IMR-90 (cell line): ENCODE measurements at regions not wholly inside any gene's neighbourhood (a gene's known extent, or its start where the extent isn't known, plus 50 kb on each side); places are given as distances from the start of the nearest gene placed in this dataset.
A peak's percentile ranks its signal among the peaks of the same experiment; 100 is the strongest.

ENCODE experiments used
- ATAC-seq: fragments of 200-7000 bp; cut with Tn5 transposase; 2 replicates; pipeline ENCODE4 v1.9.1; 2020; ENCODE audit warnings: low read depth, mild to moderate bottlenecking, moderate library complexity
- BruUV-seq: library from RNA; stranded (reverse); fragments of 400-500 nt; replicated peaks from 2 replicates; lab custom pipeline; 2021; lab: Mats Ljungman, UMichigan
- CTCF ChIA-PET: fragments of 300-600 bp; formaldehyde crosslinking; extraction: SDS; loops from one replicate; lab custom pipeline; 2021; ENCODE audit warnings: antibody characterized with exemption; lab: Yijun Ruan, JAX
- POLR2A ChIA-PET: fragments of 300-600 bp; sonication (Branson Sonifier 250); formaldehyde crosslinking; loops from one replicate; lab custom pipeline; 2022; ENCODE audit warnings: antibody characterized with exemption; ENCODE audit not compliant: unreplicated experiment; lab: Charles Lee
- DNase-seq: peaks from one replicate; pipeline ENCODE4 v3.0.0; 2013
- H2AFZ ChIP-seq: replicated peaks from 2 replicates; pipeline ENCODE3; 2013; ENCODE audit warnings: low read length, mild to moderate bottlenecking; ENCODE audit not compliant: poor library complexity
- H2AK5ac ChIP-seq: 2 replicates; pipeline ENCODE4 v1.6.1; 2013; ENCODE audit warnings: low read depth, low read length, inconsistent platforms
- H2AK9ac ChIP-seq: replicated peaks from 2 replicates; pipeline ENCODE3; 2013; ENCODE audit warnings: mild to moderate bottlenecking, low read depth, low read length, moderate library complexity; ENCODE audit not compliant: poor library complexity
- H2BK120ac ChIP-seq: 2 replicates; pipeline ENCODE4 v1.6.1; 2013; ENCODE audit warnings: low read depth, low read length, inconsistent platforms
- H2BK15ac ChIP-seq: 3 replicates; pipeline ENCODE4 v1.6.1; 2013; ENCODE audit warnings: low read depth, low read length, inconsistent platforms
- H2BK20ac ChIP-seq: 2 replicates; pipeline ENCODE4 v1.6.1; 2013; ENCODE audit warnings: low read depth, mild to moderate bottlenecking, inconsistent platforms, low read length, moderate library complexity
- H2BK5ac ChIP-seq: 2 replicates; pipeline ENCODE4 v1.6.1; 2013; ENCODE audit warnings: mild to moderate bottlenecking, low read depth, low read length, inconsistent platforms; ENCODE audit not compliant: poor library complexity, severe bottlenecking
- H3K14ac ChIP-seq: replicated peaks from 2 replicates; pipeline ENCODE4 v1.6.1; 2013; ENCODE audit warnings: low read depth, low read length, inconsistent platforms
- H3K18ac ChIP-seq: 2 replicates; pipeline ENCODE4 v1.6.1; 2013; ENCODE audit warnings: low read depth, low read length, control low read depth
- H3K23ac ChIP-seq: 2 replicates; pipeline ENCODE4 v1.6.1; 2013; ENCODE audit warnings: low read depth, low read length, inconsistent platforms
- H3K27ac ChIP-seq: 2 replicates; pipeline ENCODE4 v1.5.1; 2013; ENCODE audit warnings: mild to moderate bottlenecking, control low read depth, low read length; ENCODE audit not compliant: insufficient read depth
- H3K27me3 ChIP-seq: 2 replicates; pipeline ENCODE4 v1.6.1; 2013; ENCODE audit warnings: low read length; ENCODE audit not compliant: control insufficient read depth, insufficient read depth
- H3K36me3 ChIP-seq: 2 replicates; pipeline ENCODE4 v1.6.1; 2013; ENCODE audit warnings: low read length, mixed read lengths; ENCODE audit not compliant: control insufficient read depth, insufficient read depth
- H3K4ac ChIP-seq: 2 replicates; pipeline ENCODE4 v1.6.1; 2013; ENCODE audit warnings: low read depth, low read length, inconsistent platforms
- H3K4me1 ChIP-seq: 2 replicates; pipeline ENCODE4 v1.6.1; 2013; ENCODE audit warnings: low read length, mixed read lengths; ENCODE audit not compliant: control insufficient read depth, insufficient read depth
- H3K4me2 ChIP-seq: 2 replicates; pipeline ENCODE4 v1.6.1; 2013; ENCODE audit warnings: low read depth, mild to moderate bottlenecking, control low read depth, low read length, moderate library complexity
- H3K4me3 ChIP-seq: 2 replicates; pipeline ENCODE4 v1.5.1; 2013; ENCODE audit warnings: low read depth, mild to moderate bottlenecking, control low read depth, low read length, moderate library complexity; ENCODE audit not compliant: insufficient read depth
- H3K56ac ChIP-seq: 2 replicates; pipeline ENCODE4 v1.6.1; 2013; ENCODE audit warnings: low read length, inconsistent platforms; ENCODE audit not compliant: insufficient read depth; ENCODE audit errors: extremely low read depth
- H3K79me1 ChIP-seq, 2 experiments: 2 replicates each; pipeline ENCODE4 v1.6.1; 2013; ENCODE audit warnings: low read length in 2 of 2, inconsistent platforms in 1 of 2, low read depth in 1 of 2
- H3K9ac ChIP-seq: 2 replicates; pipeline ENCODE4 v1.6.1; 2013; ENCODE audit warnings: low read depth, low read length, control low read depth
- H3K9me1 ChIP-seq: 2 replicates; pipeline ENCODE4 v1.6.1; 2013; ENCODE audit warnings: low read length, inconsistent platforms; ENCODE audit not compliant: insufficient read depth
- H3K9me3 ChIP-seq: 2 replicates; pipeline ENCODE4 v1.6.1; 2013; ENCODE audit warnings: low read length; ENCODE audit not compliant: control insufficient read depth, insufficient read depth
- H4K20me1 ChIP-seq: 2 replicates; pipeline ENCODE4 v1.6.1; 2013; ENCODE audit warnings: low read length, inconsistent platforms; ENCODE audit not compliant: insufficient read depth
- H4K5ac ChIP-seq: 2 replicates; pipeline ENCODE4 v1.6.1; 2013; ENCODE audit warnings: mild to moderate bottlenecking, low read depth, low read length, control low read depth
- H4K8ac ChIP-seq, 2 experiments: 2 replicates each; pipeline ENCODE4 v1.6.1; 2013; ENCODE audit warnings: low read depth in 2 of 2, low read length in 2 of 2, control low read depth in 1 of 2, inconsistent platforms in 1 of 2
- H4K91ac ChIP-seq: 2 replicates; pipeline ENCODE4 v1.6.1; 2013; ENCODE audit warnings: low read depth, low read length, inconsistent platforms; ENCODE audit not compliant: insufficient read depth
- BHLHE40 ChIP-seq: fragments of 150-350 bp; IDR thresholded peaks from 2 replicates; pipeline ENCODE4 v1.6.1; 2016; ENCODE audit warnings: mild to moderate bottlenecking, low read depth, low read length
- CEBPB ChIP-seq: IDR thresholded peaks from 2 replicates; pipeline ENCODE4 v1.6.1; 2012; ENCODE audit warnings: low read depth, low read length, improper control_type of control experiment
- NFE2L2 ChIP-seq: fragments of 150-350 bp; IDR thresholded peaks from 2 replicates; pipeline ENCODE4 v1.6.1; 2016; ENCODE audit warnings: low read depth, mild to moderate bottlenecking, low read length
- RAD21 ChIP-seq: IDR thresholded peaks from 2 replicates; pipeline ENCODE4 v1.6.1; 2012; ENCODE audit warnings: low read length, improper control_type of control experiment
- SMC3 ChIP-seq: fragments of 150-350 bp; IDR thresholded peaks from 2 replicates; pipeline ENCODE4 v1.6.1; 2016; ENCODE audit warnings: low read depth, mild to moderate bottlenecking, antibody characterized with exemption, low read length, moderate library complexity
- WGBS, 2 experiments: methylation state at CpG; one replicate each; pipeline versions ENCODE4 v1.1.5 to v1.1.7; 2013; ENCODE audit warnings: missing lambda C conversion rate in 2 of 2; ENCODE audit not compliant: insufficient read length in 1 of 2; ENCODE audit errors: extremely low coverage in 2 of 2; 5-methylcytosine and 5-hydroxymethylcytosine counted together
- dilution Hi-C: fragments of 300-500 bp; cut with HindIII; formaldehyde crosslinking; loops from one replicate; pipeline ENCODE4 v1.14.3; 2018; ENCODE audit warnings: low sequenced_read_pairs; ENCODE audit not compliant: unreplicated experiment
- in situ Hi-C: fragments of 300-500 bp; cut with MboI; formaldehyde crosslinking; loops from 3 replicates; pipeline ENCODE4 v1.14.3; 2019; ENCODE audit warnings: low sequenced_read_pairs, inconsistent platforms, mixed read lengths
- intact Hi-C: fragments of 100-400 bp; cut with micrococcal nuclease; formaldehyde crosslinking; loops from 2 replicates; pipeline ENCODE4 v1.10.0; 2022

DNA sequence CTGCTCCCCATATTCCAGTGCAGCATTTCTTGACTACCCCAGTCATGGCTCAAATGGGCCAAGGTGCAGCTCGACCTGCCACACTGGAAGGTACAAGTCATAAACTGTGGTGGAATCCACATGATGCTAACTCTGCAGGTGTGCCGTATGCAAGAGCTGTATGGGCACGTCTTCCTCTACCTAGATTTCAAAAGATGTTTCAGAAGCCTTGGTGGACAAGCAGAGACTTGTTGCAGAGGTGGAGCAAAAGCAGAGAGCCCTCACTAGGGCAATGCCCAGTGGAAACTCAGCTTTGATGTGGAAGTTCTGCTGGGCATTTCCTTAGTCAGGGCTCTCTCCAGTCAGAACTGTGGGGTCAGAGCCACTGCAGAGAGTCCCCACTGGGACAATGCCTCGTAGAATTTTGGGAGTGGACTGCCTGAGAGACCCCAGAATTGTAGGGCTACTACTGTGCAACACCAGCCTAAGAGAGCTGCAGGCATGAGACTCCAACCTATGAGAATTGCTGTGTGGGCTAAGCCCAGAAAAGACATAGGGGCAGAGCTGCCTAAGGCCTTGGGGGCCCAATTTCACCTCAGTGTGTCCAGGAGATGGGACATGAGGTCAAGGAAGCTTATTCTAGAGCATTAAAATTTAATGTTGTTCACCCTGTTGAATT, 65.7 kb downstream of the BEX3 start:
- no peak overlapping the region for H3K4ac ChIP-seq
- DNase-seq (no peak), ATAC-seq (peak; percentile 12; the same call in 1 of the 2 replicates)
- H3K23ac ChIP-seq: no peak overlapping the region
- H3K14ac ChIP-seq: no peak overlapping the region
- no peak overlapping the region for H2BK15ac ChIP-seq
- H2BK5ac ChIP-seq: peak overlapping the region; percentile 2
- peaks cover 3% of the 10 kb centered on the region; the same call in 1 of the 2 replicates for H3K4me1 ChIP-seq
- no peaks in the 10 kb centered on the region for H3K79me1 ChIP-seq
- ChIA-PET POLR2A (no interaction called here), CTCF (no interaction called here)
- no peaks in the 10 kb centered on the region; the same call in 1 of the 2 replicates for H3K27me3 ChIP-seq
- 56% methylated on average over 2 of the region's 4 CpGs; no CpG with 5 or more reads in 1 of the 2 experiments for WGBS, 2 experiments
- intact Hi-C loops: no loop called here
- no TSS peak for BruUV-seq
- no peak overlapping the region for H3K4me3 ChIP-seq
- in situ Hi-C loops: no loop called here
- 0 out of 2 replicates have a peak overlapping the region, but pooled peaks have one; percentile 13 for H4K91ac ChIP-seq
- peak overlapping the region; percentile 50 for H3K18ac ChIP-seq
- peak overlapping the region; percentile 37 for H4K5ac ChIP-seq
- no peaks in the 10 kb centered on the region for H3K36me3 ChIP-seq
- peak overlapping the region; percentile 18; the same call in 1 of the 2 replicates for H2BK120ac ChIP-seq
- H3K56ac ChIP-seq: no peak overlapping the region
- 0 out of 2 replicates have a peak, but pooled peaks cover 2% of the 10 kb centered on the region for H3K9me1 ChIP-seq
- H3K27ac ChIP-seq: peak overlapping the region; percentile 74; the same call in 1 of the 2 replicates
- H2BK20ac ChIP-seq: no peak overlapping the region
- no peak for TF ChIP-seq CEBPB
- no peak for TF ChIP-seq SMC3
- no peak for TF ChIP-seq BHLHE40
- TF ChIP-seq RAD21: no peak
- no peak for TF ChIP-seq NFE2L2
- H2AFZ ChIP-seq: no peak overlapping the region
- H3K9me3 ChIP-seq: no peaks in the 10 kb centered on the region
- no peak overlapping the region for H3K9ac ChIP-seq
- H4K20me1 ChIP-seq: no peaks in the 10 kb centered on the region
- H2AK5ac ChIP-seq: no peak overlapping the region; the same call in 1 of the 2 replicates
- no peak overlapping the region for H2AK9ac ChIP-seq
- dilution Hi-C loops: no loop called here
- peak overlapping the region; percentile 17; the same call in 1 of the 2 replicates for H3K4me2 ChIP-seq
- no peak overlapping the region for H4K8ac ChIP-seq
